Heart right ventricle (tissue), 16 donors: ENCODE measurements at regions not wholly inside any gene's neighbourhood (a gene's known extent, or its start where the extent isn't known, plus 50 kb on each side); places are given as distances from the start of the nearest gene placed in this dataset.

Source experiments
- ATAC-seq, 8 donors: fragments of 200-7000 bp; cut with Tn5 transposase; one replicate each; pipeline ENCODE4 v1.9.1; 2020; ENCODE audit warnings: mild to moderate bottlenecking in 8 of 8, moderate library complexity in 8 of 8, moderate number of reproducible peaks in 1 of 8
- DNase-seq, 2 donors: peaks; one replicate each; pipeline ENCODE4 v3.0.0-alpha.2; 2020
- H3K27ac ChIP-seq, 10 donors: fragments of 200-600 bp; sonication (generic) in 2 of 10; one replicate each; pipeline versions ENCODE4 v1.5.0 to v1.8.0; 2020 to 2022; ENCODE audit warnings: mild to moderate bottlenecking in 3 of 10
- H3K27me3 ChIP-seq, 7 donors: fragments of 200-600 bp; one replicate each; pipeline ENCODE4 v1.8.0; 2021 to 2022; ENCODE audit warnings: mild to moderate bottlenecking in 2 of 7
- H3K36me3 ChIP-seq, 9 donors: fragments of 200-600 bp; sonication (generic) in 1 of 9; one replicate each; pipeline versions ENCODE4 v1.5.0 to v1.8.0; 2020 to 2022; ENCODE audit warnings: mild to moderate bottlenecking in 2 of 9
- H3K4me1 ChIP-seq, 9 donors: fragments of 200-600 bp; sonication (generic) in 1 of 9; one replicate each; pipeline versions ENCODE4 v1.5.0 to v1.8.0; 2020 to 2022; ENCODE audit warnings: mild to moderate bottlenecking in 4 of 9
- H3K4me3 ChIP-seq, 10 donors: fragments of 200-600 bp; sonication (generic) in 2 of 10; one replicate each; pipeline versions ENCODE4 v1.5.0 to v1.8.0; 2020 to 2022; ENCODE audit warnings: mild to moderate bottlenecking in 7 of 10, moderate library complexity in 2 of 10
- H3K9me3 ChIP-seq, 11 donors: fragments of 200-600 bp in 10 of 11; sonication (generic) in 2 of 11; one replicate each; pipeline versions ENCODE4 v1.5.0 to v1.8.0; 2013 to 2022; ENCODE audit warnings: mild to moderate bottlenecking in 2 of 11, control low read depth in 1 of 11, moderate library complexity in 1 of 11
- CTCF ChIP-seq, 9 donors: fragments of 200-600 bp; sonication (generic) in 2 of 9; IDR thresholded peaks; one replicate each; pipeline versions ENCODE4 v1.5.0 to v1.8.0; 2021 to 2022; ENCODE audit warnings: antibody characterized with exemption in 9 of 9, mild to moderate bottlenecking in 5 of 9, moderate library complexity in 1 of 9
- WGBS, 2 donors: extraction: QIAGEN DNeasy Blood & Tissue Kit; methylation state at CpG; one replicate each; pipeline ENCODE4 v1.1.7; 2013; ENCODE audit warnings: inconsistent platforms in 1 of 2; 5-methylcytosine and 5-hydroxymethylcytosine counted together
- intact Hi-C, 10 donors: fragments of 100-400 bp; cut with DNase I; formaldehyde crosslinking; loops; one replicate each; pipeline versions ENCODE4 v1.11.1 to v1.14.2; 2022
- donor health status: Arrhythmogenic right ventricular cardiomyopathy.
- donor health status: ischemic (EF 13 %, LVEDD 7.1; RV severe dilation, severe dysfunction).
- donor health status: healthy with polysubstance abuse.
- donor health status: DM: no; HTN: yes; CAD: no.
- donor health status: DM: no; HTN: no; CAD: no.
- donor health status: ischemic (EF 25% LVEDD 6.9; RV normal size, moderate dysfunction).
- donor health status: ischemic (EF 25% LVEDD 5.7; RV mildly dilated, moderate dysfunction).
- donor health status: healthy.
- donor health status: DM: yes; HTN: yes; CAD: no.
- donor health status: Ischemic cardiomyopathy.
- donor health status: ischemic (EF 35%, LVEDD 5.7; RV mildly dilated, moderate dysfunction).
- donor health status: nonischemic (EF 11% LVEDD 7.7; RV severe dilation, severe dysfunction).
- donor health status: DM: yes; HTN: yes; CAD: no.
- donor health status: PGD.
- donor health status: ischemic (EF 29% LVEDD 5.4; RV normal size, mild dysfunction).
- donor health status: nonischemic (EF 23%, LVEDD 6.1; RV moderate dilation, normal function).

GRCh38 chr13:99686944-99687411 lies 185.7 kb downstream of the TM9SF2 start:
- peak overlapping the region in 4 of 10 donors; percentile 32 to 68 (median 57) for H3K27ac ChIP-seq
- H3K9me3 ChIP-seq: no peaks in the 10 kb centered on the region
- DNase-seq: no peak
- ATAC-seq: peak in 1 of 8 donors; percentile 44
- no peaks in the 10 kb centered on the region for H3K36me3 ChIP-seq
- 67 to 70% methylated on average over 6 of the region's 6 CpGs for WGBS, 2 donors
- H3K4me3 ChIP-seq: no peak overlapping the region
- intact Hi-C loops: no loop called here
- H3K27me3 ChIP-seq: no peaks in the 10 kb centered on the region
- H3K4me1 ChIP-seq: peaks cover 0 to 24% (median 11%) of the 10 kb centered on the region in 9 donors
- TF ChIP-seq CTCF (IDR thresholded peaks at IDR 0.05): no peak

GRCh38 chr13:99686157-99686572 lies 184.9 kb downstream of the TM9SF2 start:
- intact Hi-C loops: no loop called here
- ATAC-seq: peak; percentile 83 to 99 (median 95)
- 2 to 24% methylated on average over 5 of the region's 5 CpGs for WGBS, 2 donors
- H3K36me3 ChIP-seq: no peaks in the 10 kb centered on the region
- H3K27ac ChIP-seq: peak overlapping the region in 7 of 10 donors; percentile 3 to 68 (median 56)
- H3K4me1 ChIP-seq: peaks cover 0 to 24% (median 11%) of the 10 kb centered on the region in 9 donors
- no peak for TF ChIP-seq CTCF (IDR thresholded peaks at IDR 0.05)
- no peaks in the 10 kb centered on the region for H3K9me3 ChIP-seq
- DNase-seq: peak; percentile 30 to 40
- H3K4me3 ChIP-seq: no peak overlapping the region
- H3K27me3 ChIP-seq: no peaks in the 10 kb centered on the region

- no peak for DNase-seq
- no peak for TF ChIP-seq CTCF (IDR thresholded peaks at IDR 0.05)
- WGBS, 2 donors: 92% methylated on average over 7 of the region's 7 CpGs
Observed at GRCh38 chr13:99681695-99682094, 180.4 kb downstream of the TM9SF2 start.

GRCh38 chr13:99677116-99677951 lies 176.1 kb downstream of the TM9SF2 start:
- no peaks in the 10 kb centered on the region for H3K27me3 ChIP-seq
- H3K27ac ChIP-seq: no peak overlapping the region
- no peaks in the 10 kb centered on the region for H3K36me3 ChIP-seq
- no peaks in the 10 kb centered on the region for H3K9me3 ChIP-seq
- intact Hi-C loops: no loop called here
- ATAC-seq: no peak
- no peak overlapping the region for H3K4me3 ChIP-seq
- no peak for DNase-seq
- WGBS, 2 donors: 34 to 45% methylated on average over 8 of the region's 8 CpGs
- no peak for TF ChIP-seq CTCF (IDR thresholded peaks at IDR 0.05)
- peaks cover 0 to 11% (median 6%) of the 10 kb centered on the region in 9 donors for H3K4me1 ChIP-seq

More at GRCh38 chr13:99681695-99682094, 180.4 kb downstream of the TM9SF2 start:
- intact Hi-C loops: no loop called here
- H3K4me3 ChIP-seq: no peak overlapping the region
- H3K36me3 ChIP-seq: no peaks in the 10 kb centered on the region
- H3K9me3 ChIP-seq: no peaks in the 10 kb centered on the region
- no peak for ATAC-seq
- H3K27me3 ChIP-seq: no peaks in the 10 kb centered on the region
- H3K4me1 ChIP-seq: peaks cover 0 to 22% (median 14%) of the 10 kb centered on the region in 9 donors
- H3K27ac ChIP-seq: no peak overlapping the region
